HG03095 (cell line): ENCODE measurements at regions not wholly inside any gene's neighbourhood (a gene's known extent, or its start where the extent isn't known, plus 50 kb on each side); places are given as distances from the start of the nearest gene placed in this dataset.
"Not testable (repeated sequence)": the region's sequence is repeated elsewhere in the genome, so short reads cannot be mapped to it uniquely, and the experiment has no call there.

Source experiments
- ATAC-seq: cut with Tn5 transposase; IDR thresholded peaks from one replicate; pipeline ENCODE4 v1.9.1; 2021; ENCODE audit warnings: moderate library complexity; ENCODE audit not compliant: unreplicated experiment

DNA sequence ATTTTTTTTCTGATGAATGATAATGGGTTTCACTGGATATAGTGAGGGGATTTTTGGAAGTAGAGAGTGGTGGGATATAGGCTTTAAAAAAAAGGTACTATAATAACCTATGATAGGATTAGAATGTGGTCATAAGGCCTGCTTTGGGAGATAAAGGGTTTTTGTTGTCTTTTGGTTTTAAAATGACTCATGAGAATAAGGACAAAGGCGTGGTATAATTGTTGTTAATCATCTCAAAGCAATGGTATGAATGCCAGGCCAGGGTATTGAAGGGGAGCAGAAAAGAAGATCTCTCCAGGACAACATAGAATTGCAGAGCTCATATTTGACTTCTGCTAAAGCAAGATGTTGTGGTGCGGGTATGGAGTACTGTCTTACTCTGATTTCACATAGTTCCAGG, 579.4 kb downstream of the JRKL start:
- no peak for ATAC-seq

- no peak for ATAC-seq
These were observed 588.9 kb downstream of the JRKL start for GRCh38 chr11:96978751-96979150.

DNA sequence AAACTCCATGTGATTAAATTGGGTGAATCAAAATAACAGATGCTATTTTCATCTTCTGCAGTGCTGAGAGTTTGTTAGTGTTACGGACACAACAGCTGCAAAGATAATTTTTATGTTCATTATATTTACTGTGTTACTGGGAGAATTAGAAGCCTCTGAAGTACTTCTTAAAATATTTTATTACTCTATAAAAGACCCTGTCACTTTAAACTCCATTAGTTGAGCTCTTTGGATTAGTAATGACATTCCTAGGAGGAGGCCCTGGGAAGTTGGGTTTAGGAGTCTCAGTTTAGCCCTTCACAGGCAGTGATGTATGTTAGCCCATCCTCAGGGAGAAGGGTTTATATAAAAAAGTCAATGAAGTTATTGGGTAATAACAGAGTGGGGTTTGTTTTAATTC, 596.7 kb downstream of the JRKL start:
- no peak for ATAC-seq

GRCh38 chr11:96990914-96991313, 601.1 kb downstream of the JRKL start:
- no peak for ATAC-seq

- no peak for ATAC-seq
These were observed 610.7 kb downstream of the JRKL start for GRCh38 chr11:97000481-97000880.

DNA sequence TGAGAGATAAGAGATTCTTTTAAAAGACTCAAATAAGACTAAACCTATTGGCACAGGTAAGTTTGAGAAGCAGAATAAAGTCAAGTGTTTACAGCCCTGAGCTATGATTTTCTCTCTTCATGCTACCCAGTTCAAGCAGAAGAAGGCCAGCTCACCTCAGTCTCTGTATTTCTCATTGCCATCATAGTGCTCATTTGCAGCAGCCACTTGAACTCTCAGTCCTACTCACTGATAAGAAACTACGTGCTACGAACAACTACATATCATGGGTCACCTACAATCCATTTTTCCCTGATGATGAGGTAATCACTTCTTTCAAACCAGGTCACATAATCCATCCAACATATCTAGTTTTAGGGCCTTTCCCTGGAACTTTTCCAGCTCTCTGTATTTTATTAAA, 617.5 kb downstream of the JRKL start:
- no peak for ATAC-seq

DNA sequence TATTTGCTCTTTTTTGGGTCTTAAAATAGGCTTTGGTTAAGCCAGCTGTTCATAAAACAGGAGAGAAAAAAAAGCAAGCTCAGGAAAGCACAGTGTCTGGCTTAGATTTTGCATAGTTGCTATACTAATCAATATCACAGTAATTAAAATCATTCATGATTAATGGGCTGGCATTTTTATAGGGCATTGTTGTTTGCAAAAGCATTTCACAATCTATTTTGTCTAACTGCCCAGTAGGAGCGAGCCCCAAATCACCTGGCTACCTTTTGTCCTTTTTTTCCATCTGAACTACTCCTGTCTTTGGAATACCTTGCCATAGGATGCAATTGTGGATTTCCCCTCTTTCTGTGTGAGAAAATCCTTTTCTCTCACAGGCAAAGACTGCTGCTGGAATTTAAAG, 619.8 kb downstream of the JRKL start:
- ATAC-seq: no peak

DNA sequence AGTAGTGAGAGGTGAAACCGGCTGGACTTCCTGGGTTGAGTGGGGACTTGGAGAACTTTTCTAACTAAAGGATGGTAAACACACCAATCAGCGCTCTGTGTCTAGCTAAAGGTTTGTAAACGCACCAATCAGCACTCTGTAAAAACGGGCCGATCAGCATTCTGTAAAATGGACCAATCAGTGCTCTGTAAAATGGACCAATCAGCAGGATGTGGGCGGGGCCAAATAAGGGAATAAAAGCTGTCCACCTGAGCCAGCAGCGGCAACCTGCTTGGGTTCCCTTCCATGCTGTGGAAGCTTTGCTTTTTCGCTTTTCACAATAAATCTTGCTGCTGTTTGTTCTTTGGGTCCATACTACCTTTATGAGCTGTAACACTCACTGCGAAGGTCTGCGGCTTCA, 621.2 kb downstream of the JRKL start:
- not testable (repeated sequence) for ATAC-seq

GRCh38 chr11:97015327-97015726, 625.5 kb downstream of the JRKL start:
- no peak for ATAC-seq

- ATAC-seq: no peak
These were observed 629.5 kb downstream of the JRKL start for GRCh38 chr11:97019305-97019704.

GRCh38 chr11:97019754-97020153, 629.9 kb downstream of the JRKL start:
- ATAC-seq: no peak

DNA sequence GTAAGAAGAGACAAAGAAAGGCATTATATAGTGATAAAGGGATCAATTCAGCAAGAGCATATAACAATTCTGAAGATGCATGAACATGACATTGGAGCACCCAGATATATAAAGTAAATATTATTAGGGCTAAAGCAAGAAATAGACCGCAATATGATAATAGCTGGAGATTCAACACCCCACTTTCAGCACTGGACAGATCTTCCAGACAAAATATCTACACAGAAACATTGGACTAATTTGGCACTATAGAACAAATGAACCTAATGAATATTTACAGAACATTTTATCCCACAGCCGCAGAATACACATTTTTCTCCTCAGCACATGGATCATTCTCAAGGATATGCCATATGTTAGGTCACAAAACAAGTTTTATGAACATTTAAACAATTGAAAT, 633.1 kb downstream of the JRKL start:
- ATAC-seq: no peak

DNA sequence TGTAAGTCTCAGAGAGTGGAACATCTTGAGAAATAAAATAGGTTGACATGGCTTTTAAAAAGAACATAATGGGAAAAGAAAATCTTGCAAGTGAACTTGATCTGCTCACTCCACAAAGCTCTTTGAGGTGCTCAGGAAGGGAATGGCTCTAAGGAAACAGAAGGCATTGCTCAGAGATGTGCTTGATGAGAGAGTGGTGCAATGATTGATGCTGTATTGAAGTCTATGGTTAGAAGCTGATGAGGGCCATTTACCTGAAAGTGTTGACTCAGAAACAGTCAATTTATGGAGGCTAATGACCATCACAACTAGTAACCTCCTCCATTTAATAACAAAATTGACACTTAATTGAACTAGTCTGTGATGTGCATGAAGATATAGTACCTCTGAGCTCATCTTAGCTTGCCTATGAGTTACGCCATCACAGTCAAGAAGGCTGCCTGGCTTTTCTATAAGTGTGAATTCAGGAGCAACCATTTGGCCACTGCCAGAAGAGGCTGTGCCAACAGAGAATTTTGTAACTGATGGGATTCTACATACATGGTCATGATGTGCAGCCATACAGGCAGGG, 639.1 kb downstream of the JRKL start:
- no peak for ATAC-seq

- ATAC-seq: no peak
These were observed 643.4 kb downstream of the JRKL start for GRCh38 chr11:97033178-97033577.

- ATAC-seq: no peak
These were observed 658.7 kb downstream of the JRKL start for GRCh38 chr11:97048481-97048880.

DNA sequence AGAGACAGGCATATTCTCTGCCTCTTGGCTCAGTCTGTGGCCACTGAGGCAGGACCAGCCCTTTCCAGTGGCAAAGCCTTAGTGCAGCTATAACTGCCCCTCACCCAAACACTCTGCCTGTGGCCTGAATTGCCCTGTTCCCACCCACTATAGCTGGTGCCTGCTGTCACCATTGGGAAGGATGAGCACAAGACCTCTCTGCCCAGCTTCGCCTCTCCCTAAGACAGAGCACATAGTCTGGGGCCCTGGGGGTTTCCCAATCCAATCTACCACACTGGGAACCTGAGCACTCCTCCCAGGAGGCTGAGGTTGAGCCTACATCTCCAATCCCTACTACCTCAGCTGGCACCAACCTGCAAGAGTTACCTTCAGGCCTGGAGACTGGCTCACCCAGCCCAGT, 670.4 kb downstream of the JRKL start:
- no peak for ATAC-seq

DNA sequence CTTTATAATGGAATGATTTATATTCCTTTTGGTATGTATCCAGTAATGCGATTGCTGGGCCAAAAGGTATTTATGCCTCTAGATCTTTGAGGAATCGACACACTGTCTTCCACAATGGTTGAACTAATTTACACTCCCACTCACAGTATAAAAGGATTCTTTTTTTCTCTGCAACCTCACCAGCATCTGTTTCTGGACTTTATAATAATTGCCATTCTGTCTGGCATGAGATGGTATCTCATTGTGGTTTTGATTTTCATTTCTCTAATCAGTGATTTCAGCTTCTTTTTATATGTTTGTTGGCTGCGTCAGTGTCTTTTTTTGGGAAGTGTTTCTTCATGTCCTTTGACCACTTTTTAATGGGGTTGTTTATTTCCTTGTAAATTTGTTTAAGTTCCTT, 679.3 kb downstream of the JRKL start:
- ATAC-seq: no peak

GRCh38 chr11:97072420-97072819, 682.6 kb downstream of the JRKL start:
- no peak for ATAC-seq

GRCh38 chr11:97076666-97077065, 686.9 kb downstream of the JRKL start:
- not testable (repeated sequence) for ATAC-seq

- ATAC-seq: no peak
These were observed 688.6 kb downstream of the JRKL start for GRCh38 chr11:97078443-97078842.

GRCh38 chr11:97079244-97079643, 689.4 kb downstream of the JRKL start:
- no peak for ATAC-seq

GRCh38 chr11:97087419-97087818, 697.6 kb downstream of the JRKL start:
- no peak for ATAC-seq

GRCh38 chr11:97092823-97093222, 703.0 kb downstream of the JRKL start:
- no peak for ATAC-seq

- ATAC-seq: not testable (repeated sequence)
These were observed 712.4 kb downstream of the JRKL start for GRCh38 chr11:97102180-97102579.
